ENCODE measurements at regions not wholly inside any gene's neighbourhood (a gene's known extent, or its start where the extent isn't known, plus 50 kb on each side); places are given as distances from the start of the nearest gene placed in this dataset.

DNA sequence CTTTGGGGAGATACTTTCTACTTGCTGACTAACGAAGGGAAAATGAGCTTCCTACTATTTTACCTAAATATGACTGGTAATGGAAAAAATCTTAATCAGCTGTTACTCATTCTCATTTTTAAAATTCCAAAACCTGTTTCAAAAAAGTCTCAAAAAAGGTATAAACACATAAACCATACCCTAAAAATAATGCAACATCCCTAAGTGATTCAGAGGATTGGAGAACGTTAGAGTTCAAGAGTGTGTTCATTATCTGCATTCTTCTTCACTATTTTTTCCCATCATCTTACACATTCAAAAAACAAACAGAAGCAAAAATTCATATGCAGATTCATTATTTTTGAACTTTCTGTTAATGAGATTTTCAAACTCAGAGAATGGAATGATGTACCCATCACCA is 150.4 kb upstream of the GNAI1 start:
- TF ChIP-seq, protein P1, sequence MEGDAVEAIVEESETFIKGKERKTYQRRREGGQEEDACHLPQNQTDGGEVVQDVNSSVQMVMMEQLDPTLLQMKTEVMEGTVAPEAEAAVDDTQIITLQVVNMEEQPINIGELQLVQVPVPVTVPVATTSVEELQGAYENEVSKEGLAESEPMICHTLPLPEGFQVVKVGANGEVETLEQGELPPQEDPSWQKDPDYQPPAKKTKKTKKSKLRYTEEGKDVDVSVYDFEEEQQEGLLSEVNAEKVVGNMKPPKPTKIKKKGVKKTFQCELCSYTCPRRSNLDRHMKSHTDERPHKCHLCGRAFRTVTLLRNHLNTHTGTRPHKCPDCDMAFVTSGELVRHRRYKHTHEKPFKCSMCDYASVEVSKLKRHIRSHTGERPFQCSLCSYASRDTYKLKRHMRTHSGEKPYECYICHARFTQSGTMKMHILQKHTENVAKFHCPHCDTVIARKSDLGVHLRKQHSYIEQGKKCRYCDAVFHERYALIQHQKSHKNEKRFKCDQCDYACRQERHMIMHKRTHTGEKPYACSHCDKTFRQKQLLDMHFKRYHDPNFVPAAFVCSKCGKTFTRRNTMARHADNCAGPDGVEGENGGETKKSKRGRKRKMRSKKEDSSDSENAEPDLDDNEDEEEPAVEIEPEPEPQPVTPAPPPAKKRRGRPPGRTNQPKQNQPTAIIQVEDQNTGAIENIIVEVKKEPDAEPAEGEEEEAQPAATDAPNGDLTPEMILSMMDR (conservative IDR thresholded peaks at IDR 0.05) = no peak
- TF ChIP-seq EZH2 (IDR thresholded peaks at IDR 0.05; ENCODE audit: low read depth) = no peak
